ENCODE measurements at regions not wholly inside any gene's neighbourhood (a gene's known extent, or its start where the extent isn't known, plus 50 kb on each side); places are given as distances from the start of the nearest gene placed in this dataset.
A peak's percentile ranks its signal among the peaks of the same experiment; 100 is the strongest.

DNA sequence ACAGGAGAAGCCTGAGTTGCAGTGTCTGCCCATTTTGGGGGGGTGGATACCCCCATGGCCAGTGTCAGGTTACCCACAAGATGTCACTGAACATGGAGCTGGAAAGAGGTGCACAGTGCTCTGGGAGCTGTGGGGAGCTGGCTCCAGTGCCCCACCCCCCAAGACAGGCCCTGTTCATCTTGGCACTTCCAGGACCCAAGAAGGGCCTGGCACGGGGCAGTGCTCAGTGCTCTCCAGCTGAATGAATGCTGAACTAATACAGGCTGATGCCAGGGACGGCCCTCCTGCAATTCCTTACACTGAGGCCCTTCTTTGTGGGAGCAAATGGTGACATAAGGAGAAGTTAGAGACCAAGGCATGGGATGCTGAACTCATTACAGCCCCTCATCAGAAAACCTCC, 163.4 kb upstream of the GLI2 start:
- no peak overlapping the region for H3K4me3 ChIP-seq
- no peaks in the 10 kb centered on the region for H3K36me3 ChIP-seq
- DNase-seq (ENCODE audit: extremely low spot score in 2 of 2) = no peak
- TF ChIP-seq CTCF (IDR thresholded peaks at IDR 0.05) (no peak), POLR2AphosphoS5 (IDR thresholded peaks at IDR 0.05; ENCODE audit: insufficient read depth in 1 of 2, low read depth in 1 of 2) (no peak)
- intact Hi-C loops (cut with DNase I) = no loop called here
- H3K27ac ChIP-seq = no peak overlapping the region
- H3K27me3 ChIP-seq = no peaks in the 10 kb centered on the region
- no peaks in the 10 kb centered on the region for H3K9me3 ChIP-seq
- peaks cover 12% of the 10 kb centered on the region for H3K4me1 ChIP-seq

DNA sequence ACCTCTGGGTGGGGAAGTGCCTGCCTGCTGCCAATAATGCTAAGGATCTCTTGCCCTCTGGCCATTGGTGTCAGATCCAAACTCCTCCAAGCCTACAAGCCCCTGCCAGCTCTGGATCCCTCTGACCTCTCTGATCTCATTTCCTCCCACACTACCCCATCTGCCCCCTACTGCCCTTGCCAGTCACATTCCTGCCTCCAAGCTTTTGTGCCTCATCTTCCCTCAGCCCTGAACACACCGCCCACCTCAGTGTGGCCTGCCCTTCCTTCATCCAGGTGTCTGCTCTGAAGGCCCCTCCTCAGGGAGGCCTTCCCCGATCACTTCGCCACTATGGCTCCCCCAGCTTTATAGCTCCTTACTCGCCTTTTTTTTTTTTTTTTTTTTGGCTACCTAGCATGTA, 161.0 kb upstream of the GLI2 start:
- Histone ChIP-seq H3K9me3 (no peaks in the 10 kb centered on the region), H3K36me3 (no peaks in the 10 kb centered on the region), H3K4me1 (peaks cover 13% of the 10 kb centered on the region), H3K27me3 (no peaks in the 10 kb centered on the region), H3K27ac (no peak overlapping the region), H3K4me3 (no peak overlapping the region)
- no peak for TF ChIP-seq POLR2AphosphoS5 (IDR thresholded peaks at IDR 0.05; ENCODE audit: insufficient read depth in 1 of 2, low read depth in 1 of 2)
- TF ChIP-seq CTCF (IDR thresholded peaks at IDR 0.05) = no peak
- no peak for TF ChIP-seq POLR2A (IDR thresholded peaks at IDR 0.05)
- intact Hi-C loops (cut with DNase I) = no loop called here
- no peak for DNase-seq (ENCODE audit: extremely low spot score in 2 of 2)

- no peak overlapping the region for H3K4me3 ChIP-seq
- H3K27ac ChIP-seq = no peak overlapping the region
- H3K4me1 ChIP-seq = peaks cover 13% of the 10 kb centered on the region
- DNase-seq (ENCODE audit: extremely low spot score in 2 of 2) = no peak
- no peaks in the 10 kb centered on the region for H3K27me3 ChIP-seq
- no peaks in the 10 kb centered on the region for H3K36me3 ChIP-seq
- H3K9me3 ChIP-seq = no peaks in the 10 kb centered on the region
- intact Hi-C loops (cut with DNase I) = no loop called here
- no peak for TF ChIP-seq CTCF (IDR thresholded peaks at IDR 0.05)
These were observed 159.7 kb upstream of the GLI2 start for GRCh38 chr2:120575966-120576365.

DNA sequence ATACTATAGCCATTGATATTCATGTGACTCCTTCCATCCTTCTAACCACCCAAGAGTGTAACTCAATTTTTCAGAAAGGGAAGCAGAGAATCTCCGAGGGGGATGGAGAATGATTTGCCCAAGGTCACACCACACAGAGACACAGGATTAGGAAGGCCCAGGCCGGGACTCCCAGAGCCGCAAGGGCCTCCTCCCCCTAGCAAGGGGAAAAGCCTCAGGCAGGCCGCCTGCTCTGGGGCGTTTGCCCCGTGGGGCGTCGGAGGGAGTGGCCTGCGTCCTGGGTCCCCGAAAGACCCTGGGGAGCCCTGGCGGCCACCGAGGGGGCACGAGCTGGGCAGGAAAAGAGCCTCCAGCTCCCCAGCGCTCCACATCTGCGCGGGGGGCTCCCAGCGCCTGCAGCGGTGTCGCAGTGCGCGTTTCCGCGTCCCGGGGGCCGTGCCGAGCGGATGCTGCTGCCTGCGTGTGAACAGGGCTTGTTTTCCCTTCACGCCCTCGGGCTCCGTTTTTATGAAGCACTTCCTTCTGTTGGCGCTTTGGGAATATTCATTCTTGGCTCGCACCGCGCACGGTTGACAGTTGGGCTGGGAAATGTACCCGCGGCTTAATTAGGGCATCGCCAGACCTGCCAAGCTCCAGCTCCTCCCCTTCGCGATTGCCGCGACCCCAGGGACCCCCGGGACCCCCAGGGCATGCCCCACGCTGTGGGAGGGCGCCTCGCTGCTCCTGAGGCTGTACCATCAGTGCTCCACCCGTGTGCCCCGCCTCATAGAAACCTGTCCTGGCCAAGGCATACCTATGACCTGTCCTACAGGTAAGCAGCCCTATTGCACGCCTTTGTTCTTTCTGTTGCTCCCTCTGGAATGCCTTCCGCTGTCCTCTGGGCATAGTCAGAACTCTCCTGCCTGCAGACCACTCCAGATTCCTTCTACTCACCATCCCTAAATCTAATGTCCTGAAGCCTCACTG, 158.9 kb upstream of the GLI2 start:
- H3K36me3 ChIP-seq = no peaks in the 10 kb centered on the region
- H3K4me3 ChIP-seq = peak overlapping the region; percentile 32 to 44
- no peak for DNase-seq (ENCODE audit: extremely low spot score in 2 of 2)
- no peaks in the 10 kb centered on the region for H3K9me3 ChIP-seq
- TF ChIP-seq CTCF (IDR thresholded peaks at IDR 0.05) = no peak
- no peak for TF ChIP-seq POLR2A (IDR thresholded peaks at IDR 0.05)
- peak in 1 of 2 donors; percentile 45 for TF ChIP-seq POLR2AphosphoS5 (IDR thresholded peaks at IDR 0.05; ENCODE audit: insufficient read depth in 1 of 2, low read depth in 1 of 2)
- intact Hi-C loops (cut with DNase I) = no loop called here
- H3K27me3 ChIP-seq = no peaks in the 10 kb centered on the region
- H3K27ac ChIP-seq = peak overlapping the region; percentile 16
- peaks cover 13% of the 10 kb centered on the region for H3K4me1 ChIP-seq

- Histone ChIP-seq H3K4me1 (peaks cover 13% of the 10 kb centered on the region), H3K36me3 (no peaks in the 10 kb centered on the region), H3K4me3 (no peak overlapping the region), H3K9me3 (no peaks in the 10 kb centered on the region), H3K27ac (no peak overlapping the region), H3K27me3 (no peaks in the 10 kb centered on the region)
- DNase-seq (ENCODE audit: extremely low spot score in 2 of 2) = no peak
- TF ChIP-seq CTCF (IDR thresholded peaks at IDR 0.05) (no peak), POLR2A (IDR thresholded peaks at IDR 0.05) (no peak), POLR2AphosphoS5 (IDR thresholded peaks at IDR 0.05; ENCODE audit: insufficient read depth in 1 of 2, low read depth in 1 of 2) (no peak)
- intact Hi-C loops (cut with DNase I) = no loop called here
These were observed 157.9 kb upstream of the GLI2 start for GRCh38 chr2:120577721-120578295.

Measured in vagina (tissue), 2 donors.